Mucosa of descending colon (tissue), 3 donors: ENCODE measurements at regions not wholly inside any gene's neighbourhood (a gene's known extent, or its start where the extent isn't known, plus 50 kb on each side); places are given as distances from the start of the nearest gene placed in this dataset.
"Not testable (repeated sequence)": the region's sequence is repeated elsewhere in the genome, so short reads cannot be mapped to it uniquely, and the experiment has no call there.

Experiments used
- ATAC-seq: fragments of 200-7000 bp; cut with Tn5 transposase; one replicate; pipeline ENCODE4 v1.9.1; 2020; ENCODE audit warnings: mild to moderate bottlenecking, moderate library complexity
- DNase-seq, 3 donors: peaks; one replicate each; pipeline ENCODE4 v3.0.0-alpha.2; 2020
- H3K36me3 ChIP-seq: fragments of 200-600 bp; one replicate; pipeline ENCODE4 v1.8.0; 2021; ENCODE audit warnings: low read depth, mild to moderate bottlenecking
- H3K4me1 ChIP-seq: fragments of 200-600 bp; one replicate; pipeline ENCODE4 v1.8.0; 2021; ENCODE audit warnings: low read depth, mild to moderate bottlenecking
- H3K4me3 ChIP-seq: fragments of 200-600 bp; one replicate; pipeline ENCODE4 v1.8.0; 2021; ENCODE audit warnings: mild to moderate bottlenecking
- H3K9me3 ChIP-seq: fragments of 200-600 bp; one replicate; pipeline ENCODE4 v1.8.0; 2021; ENCODE audit warnings: mild to moderate bottlenecking
- intact Hi-C, 2 donors: fragments of 100-400 bp; cut with DNase I in 1 of 2; cut with micrococcal nuclease in 1 of 2; formaldehyde crosslinking; loops; one replicate each; pipeline versions ENCODE4 v1.11.0 to v1.11.1; 2022; cut with DNase I, micrococcal nuclease
- donor health status: DM: no; HTN: no; CAD: no; lungs with moderate emphysema.
- donor health status: DM: no; HTN: no; CAD: no.
- donor health status: DM: no; HTN: yes; CAD: no.

- H3K36me3 ChIP-seq, DNase-seq, intact Hi-C loops, H3K4me1 ChIP-seq, H3K4me3 ChIP-seq, H3K9me3 ChIP-seq, ATAC-seq: not testable (repeated sequence)
Measured at GRCh38 chr2:87445613-87446312, 302.1 kb upstream of the PLGLB2 start.

GRCh38 chr2:87446313-87446696 lies 301.6 kb upstream of the PLGLB2 start:
- H3K4me1 ChIP-seq, DNase-seq, H3K4me3 ChIP-seq, intact Hi-C loops, H3K9me3 ChIP-seq, H3K36me3 ChIP-seq, ATAC-seq: not testable (repeated sequence)

- H3K9me3 ChIP-seq, H3K4me3 ChIP-seq, H3K4me1 ChIP-seq, intact Hi-C loops, DNase-seq, ATAC-seq, H3K36me3 ChIP-seq: not testable (repeated sequence)
Measured at GRCh38 chr2:87449462-87449980, 298.4 kb upstream of the PLGLB2 start.

- H3K9me3 ChIP-seq, intact Hi-C loops, ATAC-seq, H3K4me1 ChIP-seq, H3K4me3 ChIP-seq, DNase-seq, H3K36me3 ChIP-seq: not testable (repeated sequence)
Measured at GRCh38 chr2:87452193-87452592, 295.7 kb upstream of the PLGLB2 start.

GRCh38 chr2:87452861-87453260 lies 295.0 kb upstream of the PLGLB2 start:
- ATAC-seq, intact Hi-C loops, H3K4me1 ChIP-seq, H3K36me3 ChIP-seq, H3K9me3 ChIP-seq, H3K4me3 ChIP-seq: not testable (repeated sequence)
- DNase-seq, result peak in 1 of 3 donors; percentile 55

GRCh38 chr2:87453965-87454364 lies 293.9 kb upstream of the PLGLB2 start:
- H3K4me1 ChIP-seq, H3K4me3 ChIP-seq, ATAC-seq, H3K36me3 ChIP-seq, intact Hi-C loops, DNase-seq, H3K9me3 ChIP-seq: not testable (repeated sequence)

- ATAC-seq, H3K9me3 ChIP-seq, H3K36me3 ChIP-seq, intact Hi-C loops, H3K4me1 ChIP-seq, DNase-seq, H3K4me3 ChIP-seq: not testable (repeated sequence)
Measured at GRCh38 chr2:87454421-87454820, 293.5 kb upstream of the PLGLB2 start.

- H3K36me3 ChIP-seq, H3K4me3 ChIP-seq, DNase-seq, H3K9me3 ChIP-seq, H3K4me1 ChIP-seq, intact Hi-C loops: not testable (repeated sequence)
- ATAC-seq, result peak; percentile 88
Measured at GRCh38 chr2:87455209-87455853, 292.6 kb upstream of the PLGLB2 start.

- not testable (repeated sequence) for DNase-seq
Measured at GRCh38 chr2:87455854-87456249, 292.0 kb upstream of the PLGLB2 start.

GRCh38 chr2:87456477-87457128 lies 291.3 kb upstream of the PLGLB2 start:
- H3K9me3 ChIP-seq, H3K4me1 ChIP-seq, DNase-seq, H3K36me3 ChIP-seq, intact Hi-C loops, H3K4me3 ChIP-seq: not testable (repeated sequence)
- ATAC-seq, result peak; percentile 47

More at GRCh38 chr2:87455854-87456249, 292.0 kb upstream of the PLGLB2 start:
- H3K36me3 ChIP-seq, H3K9me3 ChIP-seq, intact Hi-C loops, H3K4me3 ChIP-seq, H3K4me1 ChIP-seq: not testable (repeated sequence)
- ATAC-seq, result peak; percentile 56

- DNase-seq, ATAC-seq, H3K4me3 ChIP-seq, H3K36me3 ChIP-seq, H3K4me1 ChIP-seq, H3K9me3 ChIP-seq, intact Hi-C loops: not testable (repeated sequence)
Measured at GRCh38 chr2:87457129-87457499, 290.8 kb upstream of the PLGLB2 start.

- peak; percentile 22 for ATAC-seq
- H3K9me3 ChIP-seq, H3K36me3 ChIP-seq, DNase-seq, intact Hi-C loops, H3K4me3 ChIP-seq, H3K4me1 ChIP-seq: not testable (repeated sequence)
Measured at GRCh38 chr2:87458938-87459337, 288.9 kb upstream of the PLGLB2 start.

GRCh38 chr2:87460104-87460503 lies 287.8 kb upstream of the PLGLB2 start:
- H3K36me3 ChIP-seq, ATAC-seq, intact Hi-C loops, H3K4me1 ChIP-seq, DNase-seq, H3K9me3 ChIP-seq, H3K4me3 ChIP-seq: not testable (repeated sequence)

- H3K4me1 ChIP-seq, ATAC-seq, DNase-seq, intact Hi-C loops, H3K4me3 ChIP-seq, H3K9me3 ChIP-seq, H3K36me3 ChIP-seq: not testable (repeated sequence)
Measured at GRCh38 chr2:87460662-87461061, 287.2 kb upstream of the PLGLB2 start.
